Cardiac muscle cell (in vitro differentiated cells and primary cell): ENCODE measurements at regions not wholly inside any gene's neighbourhood (a gene's known extent, or its start where the extent isn't known, plus 50 kb on each side); places are given as distances from the start of the nearest gene placed in this dataset.
A peak's percentile ranks its signal among the peaks of the same experiment; 100 is the strongest.

Experiments
- DNase-seq, 2 donors: peaks; one replicate each; pipeline versions ENCODE4 v3.0.0 to v3.0.0-alpha.2; 2010 to 2017; ENCODE audit warnings: low read depth in 1 of 2, low spot score in 1 of 2
- H3K27ac ChIP-seq: fragments of 200-600 bp; sonication (generic); 2 replicates; pipeline ENCODE4 v1.5.1; 2016
- H3K27me3 ChIP-seq: fragments of 200-600 bp; sonication (generic); 2 replicates; pipeline ENCODE4 v1.6.0; 2016; ENCODE audit warnings: control low read depth
- H3K36me3 ChIP-seq: fragments of 200-600 bp; sonication (generic); 2 replicates; pipeline ENCODE4 v1.5.1; 2016; ENCODE audit warnings: control low read depth
- H3K4me1 ChIP-seq: fragments of 200-600 bp; sonication (generic); 2 replicates; pipeline ENCODE4 v1.8.1; 2017; ENCODE audit warnings: low read depth, mild to moderate bottlenecking, mixed run types
- H3K4me3 ChIP-seq: fragments of 200-600 bp; sonication (generic); 2 replicates; pipeline ENCODE4 v1.5.1; 2016; ENCODE audit warnings: mild to moderate bottlenecking
- H3K9me3 ChIP-seq: fragments of 200-600 bp; sonication (generic); 2 replicates; pipeline ENCODE4 v1.5.1; 2017; ENCODE audit warnings: low read depth, mild to moderate bottlenecking, control low read depth
- CTCF ChIP-seq: IDR thresholded peaks from 2 replicates; pipeline ENCODE4 v1.5.1; 2012; ENCODE audit warnings: low read depth, mild to moderate bottlenecking, low read length

- no peaks in the 10 kb centered on the region for H3K4me1 ChIP-seq
- H3K27me3 ChIP-seq, result peaks cover 13% of the 10 kb centered on the region
- peak; percentile 59 for TF ChIP-seq CTCF
- H3K36me3 ChIP-seq, result no peaks in the 10 kb centered on the region
- H3K4me3 ChIP-seq, result no peak overlapping the region
- DNase-seq, result peak; percentile 67 to 84
- H3K9me3 ChIP-seq, result no peaks in the 10 kb centered on the region
- H3K27ac ChIP-seq, result no peak overlapping the region
Observed at GRCh38 chrX:25144043-25144940, 128.5 kb upstream of the ARX start.

- Histone ChIP-seq H3K36me3 (no peaks in the 10 kb centered on the region), H3K9me3 (no peaks in the 10 kb centered on the region), H3K27me3 (peaks cover 13% of the 10 kb centered on the region), H3K4me3 (no peak overlapping the region), H3K4me1 (no peaks in the 10 kb centered on the region), H3K27ac (no peak overlapping the region)
- no peak for TF ChIP-seq CTCF
- DNase-seq, result no peak
Observed at GRCh38 chrX:25143596-25143995, 127.8 kb upstream of the ARX start.

- peaks cover 13% of the 10 kb centered on the region for H3K27me3 ChIP-seq
- no peak for DNase-seq
- H3K9me3 ChIP-seq, result no peaks in the 10 kb centered on the region
- no peaks in the 10 kb centered on the region for H3K36me3 ChIP-seq
- no peaks in the 10 kb centered on the region for H3K4me1 ChIP-seq
- TF ChIP-seq CTCF, result no peak
- H3K4me3 ChIP-seq, result no peak overlapping the region
- H3K27ac ChIP-seq, result no peak overlapping the region
Observed at GRCh38 chrX:25141684-25142083, 125.9 kb upstream of the ARX start.

- H3K27me3 ChIP-seq, result no peaks in the 10 kb centered on the region
- H3K4me1 ChIP-seq, result no peaks in the 10 kb centered on the region
- TF ChIP-seq CTCF, result no peak
- no peak for DNase-seq
- no peak overlapping the region for H3K27ac ChIP-seq
- H3K9me3 ChIP-seq, result no peaks in the 10 kb centered on the region
- no peaks in the 10 kb centered on the region for H3K36me3 ChIP-seq
- H3K4me3 ChIP-seq, result no peak overlapping the region
Observed at GRCh38 chrX:25131055-25131454, 115.3 kb upstream of the ARX start.

- Histone ChIP-seq H3K27ac (no peak overlapping the region), H3K4me1 (no peaks in the 10 kb centered on the region), H3K9me3 (no peaks in the 10 kb centered on the region), H3K27me3 (no peaks in the 10 kb centered on the region), H3K36me3 (no peaks in the 10 kb centered on the region), H3K4me3 (no peak overlapping the region)
- DNase-seq, result no peak
- no peak for TF ChIP-seq CTCF
Observed at GRCh38 chrX:25130619-25131018, 114.9 kb upstream of the ARX start.
